Neural cell (in vitro differentiated cells): ENCODE measurements at regions not wholly inside any gene's neighbourhood (a gene's known extent, or its start where the extent isn't known, plus 50 kb on each side); places are given as distances from the start of the nearest gene placed in this dataset.

Source experiments
- H2AFZ ChIP-seq: fragments of 200-600, 300-800 bp; sonication (generic), shearing (Covaris generic); 2 replicates; pipeline ENCODE4 v1.6.0; 2014; ENCODE audit warnings: low read depth, mild to moderate bottlenecking, antibody characterized with exemption, low read length, moderate library complexity
- H3F3A ChIP-seq: fragments of 200-600 bp; shearing (Covaris generic); 2 replicates; pipeline ENCODE4 v1.6.1; 2016; ENCODE audit warnings: mild to moderate bottlenecking, moderate library complexity, mixed read lengths, antibody characterized with exemption, low read length; ENCODE audit not compliant: insufficient read depth, poor library complexity, severe bottlenecking
- H3K27ac ChIP-seq: fragments of 200-600, 300-800 bp; sonication (generic), shearing (Covaris generic); 2 replicates; pipeline ENCODE4 v1.5.1; 2014; ENCODE audit warnings: mild to moderate bottlenecking, low read length, moderate library complexity
- H3K27me3 ChIP-seq: fragments of 300-800, 200-600 bp; sonication (generic), shearing (Covaris generic); 2 replicates; pipeline ENCODE4 v1.6.0; 2014; ENCODE audit warnings: mild to moderate bottlenecking, low read depth, low read length, moderate library complexity; ENCODE audit not compliant: insufficient read depth
- H3K36me3 ChIP-seq: fragments of 300-800, 200-600 bp; sonication (generic), shearing (Covaris generic); 2 replicates; pipeline ENCODE4 v1.5.1; 2014; ENCODE audit warnings: mild to moderate bottlenecking, antibody characterized with exemption, low read length, moderate library complexity; ENCODE audit not compliant: insufficient read depth
- H3K4me2 ChIP-seq: fragments of 300-800, 200-600 bp; sonication (generic), shearing (Covaris generic); 2 replicates; pipeline ENCODE4 v1.6.0; 2014; ENCODE audit warnings: mild to moderate bottlenecking, low read length
- H3K4me3 ChIP-seq: fragments of 300-800, 200-600 bp; sonication (generic), shearing (Covaris generic); 2 replicates; pipeline ENCODE4 v1.5.1; 2014; ENCODE audit warnings: mild to moderate bottlenecking, low read length, moderate library complexity
- H3K79me2 ChIP-seq: fragments of 200-600 bp; shearing (Covaris generic); replicated peaks from 2 replicates; pipeline ENCODE4 v1.6.0; 2014; ENCODE audit warnings: mild to moderate bottlenecking, low read length, moderate library complexity; ENCODE audit not compliant: insufficient read depth
- H3K9ac ChIP-seq: fragments of 300-800, 200-600 bp; sonication (generic), shearing (Covaris generic); 2 replicates; pipeline ENCODE4 v1.6.1; 2016; ENCODE audit warnings: mild to moderate bottlenecking, low read length, mixed read lengths
- H3K9me2 ChIP-seq: fragments of 200-600 bp; shearing (Covaris generic); 2 replicates; pipeline ENCODE4 v1.6.1; 2016; ENCODE audit warnings: mild to moderate bottlenecking, low read length, mixed read lengths; ENCODE audit not compliant: insufficient read depth
- H3K9me3 ChIP-seq: fragments of 200-600, 300-800 bp; sonication (generic), shearing (Covaris generic); 2 replicates; pipeline ENCODE4 v1.6.1; 2016; ENCODE audit warnings: mild to moderate bottlenecking, mixed run types, low read length, moderate library complexity, mixed read lengths
- H4K20me1 ChIP-seq: fragments of 200-600 bp; shearing (Covaris generic); 2 replicates; pipeline ENCODE4 v1.6.1; 2016; ENCODE audit warnings: mild to moderate bottlenecking, mixed run types; ENCODE audit not compliant: insufficient read depth
- EP300 ChIP-seq: fragments of 450-650 bp; conservative IDR thresholded peaks from 2 replicates; pipeline ENCODE4 v1.6.1; 2014; ENCODE audit warnings: antibody characterized with exemption, mild to moderate bottlenecking, moderate library complexity; ENCODE audit not compliant: poor library complexity, severe bottlenecking
- EZH2 ChIP-seq: fragments of 200-600, 300-800 bp; shearing (Covaris generic), sonication (generic); IDR thresholded peaks from 2 replicates; pipeline ENCODE4 v1.6.1; 2014; ENCODE audit warnings: antibody characterized with exemption, low read length, borderline replicate concordance, mild to moderate bottlenecking; ENCODE audit not compliant: insufficient read depth, poor library complexity, severe bottlenecking
- MXI1 ChIP-seq: fragments of 450-650 bp; conservative IDR thresholded peaks from 2 replicates; pipeline ENCODE4 v1.6.1; 2014; ENCODE audit warnings: antibody characterized with exemption, mild to moderate bottlenecking; ENCODE audit not compliant: poor library complexity, severe bottlenecking
- POLR2AphosphoS5 ChIP-seq: IDR thresholded peaks from 2 replicates; pipeline ENCODE4 v1.6.1; 2012
- RAD21 ChIP-seq: fragments of 450-650 bp; conservative IDR thresholded peaks from 2 replicates; pipeline ENCODE4 v1.6.1; 2014; ENCODE audit warnings: antibody characterized with exemption, mild to moderate bottlenecking, moderate library complexity
- SMC3 ChIP-seq: fragments of 450-650 bp; conservative IDR thresholded peaks from 2 replicates; pipeline ENCODE4 v1.6.1; 2014; ENCODE audit warnings: antibody characterized with exemption, mild to moderate bottlenecking, moderate library complexity; ENCODE audit not compliant: poor library complexity
- TAF1 ChIP-seq: IDR thresholded peaks from 2 replicates; pipeline ENCODE4 v1.6.1; 2012; ENCODE audit warnings: low read depth
- TF ChIP-seq, protein P1 (sequence below): fragments of 450-650 bp; IDR thresholded peaks from 2 replicates; pipeline ENCODE4 v1.5.1; 2014; ENCODE audit warnings: antibody characterized with exemption, mild to moderate bottlenecking, moderate library complexity; ENCODE audit not compliant: poor library complexity, severe bottlenecking
- TF ChIP-seq, protein P2 (sequence below): IDR thresholded peaks from 2 replicates; pipeline ENCODE4 v1.6.1; 2012; ENCODE audit warnings: borderline replicate concordance

DNA sequence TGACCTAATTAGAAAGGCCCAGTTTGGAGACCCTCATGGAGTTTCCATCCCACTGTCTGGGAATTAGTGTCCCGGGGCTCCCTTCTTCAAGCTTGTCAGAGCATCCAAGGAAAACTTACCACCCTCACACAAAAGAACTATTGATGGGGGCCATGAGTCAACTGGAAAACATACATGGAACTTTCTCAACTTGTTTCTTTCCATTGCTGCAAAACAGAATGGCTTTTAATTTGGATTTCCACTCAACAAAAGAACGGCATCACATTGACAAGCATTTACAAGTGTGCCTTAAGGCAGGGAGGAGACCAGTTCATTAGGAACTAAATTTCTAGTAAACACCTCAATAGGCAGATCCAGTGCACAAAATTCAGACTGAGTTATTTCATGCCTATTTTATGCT is 289.1 kb upstream of the PREP start:
- Histone ChIP-seq H3K4me2 (peak overlapping the region; percentile 42), H2AFZ (no peak overlapping the region), H3K27ac (no peak overlapping the region), H3K9ac (no peak overlapping the region), H3K36me3 (no peaks in the 10 kb centered on the region), H3K9me2 (no peaks in the 10 kb centered on the region), H4K20me1 (no peaks in the 10 kb centered on the region), H3K27me3 (no peaks in the 10 kb centered on the region), H3K4me3 (peak overlapping the region; percentile 20), H3K79me2 (no peaks in the 10 kb centered on the region), H3F3A (peaks cover 8% of the 10 kb centered on the region), H3K9me3 (no peaks in the 10 kb centered on the region)
- TF ChIP-seq, protein P1, sequence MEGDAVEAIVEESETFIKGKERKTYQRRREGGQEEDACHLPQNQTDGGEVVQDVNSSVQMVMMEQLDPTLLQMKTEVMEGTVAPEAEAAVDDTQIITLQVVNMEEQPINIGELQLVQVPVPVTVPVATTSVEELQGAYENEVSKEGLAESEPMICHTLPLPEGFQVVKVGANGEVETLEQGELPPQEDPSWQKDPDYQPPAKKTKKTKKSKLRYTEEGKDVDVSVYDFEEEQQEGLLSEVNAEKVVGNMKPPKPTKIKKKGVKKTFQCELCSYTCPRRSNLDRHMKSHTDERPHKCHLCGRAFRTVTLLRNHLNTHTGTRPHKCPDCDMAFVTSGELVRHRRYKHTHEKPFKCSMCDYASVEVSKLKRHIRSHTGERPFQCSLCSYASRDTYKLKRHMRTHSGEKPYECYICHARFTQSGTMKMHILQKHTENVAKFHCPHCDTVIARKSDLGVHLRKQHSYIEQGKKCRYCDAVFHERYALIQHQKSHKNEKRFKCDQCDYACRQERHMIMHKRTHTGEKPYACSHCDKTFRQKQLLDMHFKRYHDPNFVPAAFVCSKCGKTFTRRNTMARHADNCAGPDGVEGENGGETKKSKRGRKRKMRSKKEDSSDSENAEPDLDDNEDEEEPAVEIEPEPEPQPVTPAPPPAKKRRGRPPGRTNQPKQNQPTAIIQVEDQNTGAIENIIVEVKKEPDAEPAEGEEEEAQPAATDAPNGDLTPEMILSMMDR = no peak
- TF ChIP-seq EZH2 (no peak), POLR2AphosphoS5 (no peak), MXI1 (no peak), EP300 (no peak), RAD21 (no peak), TAF1 (no peak), SMC3 (no peak)
- TF ChIP-seq, protein P2, sequence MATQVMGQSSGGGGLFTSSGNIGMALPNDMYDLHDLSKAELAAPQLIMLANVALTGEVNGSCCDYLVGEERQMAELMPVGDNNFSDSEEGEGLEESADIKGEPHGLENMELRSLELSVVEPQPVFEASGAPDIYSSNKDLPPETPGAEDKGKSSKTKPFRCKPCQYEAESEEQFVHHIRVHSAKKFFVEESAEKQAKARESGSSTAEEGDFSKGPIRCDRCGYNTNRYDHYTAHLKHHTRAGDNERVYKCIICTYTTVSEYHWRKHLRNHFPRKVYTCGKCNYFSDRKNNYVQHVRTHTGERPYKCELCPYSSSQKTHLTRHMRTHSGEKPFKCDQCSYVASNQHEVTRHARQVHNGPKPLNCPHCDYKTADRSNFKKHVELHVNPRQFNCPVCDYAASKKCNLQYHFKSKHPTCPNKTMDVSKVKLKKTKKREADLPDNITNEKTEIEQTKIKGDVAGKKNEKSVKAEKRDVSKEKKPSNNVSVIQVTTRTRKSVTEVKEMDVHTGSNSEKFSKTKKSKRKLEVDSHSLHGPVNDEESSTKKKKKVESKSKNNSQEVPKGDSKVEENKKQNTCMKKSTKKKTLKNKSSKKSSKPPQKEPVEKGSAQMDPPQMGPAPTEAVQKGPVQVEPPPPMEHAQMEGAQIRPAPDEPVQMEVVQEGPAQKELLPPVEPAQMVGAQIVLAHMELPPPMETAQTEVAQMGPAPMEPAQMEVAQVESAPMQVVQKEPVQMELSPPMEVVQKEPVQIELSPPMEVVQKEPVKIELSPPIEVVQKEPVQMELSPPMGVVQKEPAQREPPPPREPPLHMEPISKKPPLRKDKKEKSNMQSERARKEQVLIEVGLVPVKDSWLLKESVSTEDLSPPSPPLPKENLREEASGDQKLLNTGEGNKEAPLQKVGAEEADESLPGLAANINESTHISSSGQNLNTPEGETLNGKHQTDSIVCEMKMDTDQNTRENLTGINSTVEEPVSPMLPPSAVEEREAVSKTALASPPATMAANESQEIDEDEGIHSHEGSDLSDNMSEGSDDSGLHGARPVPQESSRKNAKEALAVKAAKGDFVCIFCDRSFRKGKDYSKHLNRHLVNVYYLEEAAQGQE = no peak

DNA sequence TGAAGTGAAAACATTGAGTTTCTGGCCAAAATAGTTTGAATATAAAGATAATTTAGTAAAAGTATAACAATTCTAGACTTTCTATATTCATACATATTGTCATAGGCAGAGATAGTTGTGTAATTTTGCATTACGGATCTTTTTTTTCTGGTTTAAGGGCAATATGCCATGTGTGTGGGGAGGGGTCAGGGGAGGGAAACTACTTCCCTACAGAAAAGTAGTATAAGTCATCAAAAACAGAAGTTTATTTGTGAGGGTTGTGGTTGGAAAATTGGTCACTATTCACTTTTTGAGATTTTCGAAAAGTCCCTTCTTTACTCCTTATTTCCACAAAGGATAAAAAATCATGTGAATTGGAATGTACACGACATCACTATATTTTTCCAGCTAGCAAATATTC is 288.2 kb upstream of the PREP start:
- Histone ChIP-seq H3K36me3 (no peaks in the 10 kb centered on the region), H3K27ac (no peak overlapping the region), H3K9ac (no peak overlapping the region)

More for the DNA sequence above, 288.2 kb upstream of the PREP start:
- peaks cover 8% of the 10 kb centered on the region for H3F3A ChIP-seq
- no peak overlapping the region for H3K4me3 ChIP-seq
- no peaks in the 10 kb centered on the region for H4K20me1 ChIP-seq
- H3K4me2 ChIP-seq = no peak overlapping the region
- TF ChIP-seq EP300 (no peak), MXI1 (no peak), SMC3 (no peak), TAF1 (no peak), EZH2 (no peak), POLR2AphosphoS5 (no peak), RAD21 (no peak)
- TF ChIP-seq, protein P2 = no peak
- TF ChIP-seq, protein P1 = no peak
- no peaks in the 10 kb centered on the region for H3K9me2 ChIP-seq
- no peaks in the 10 kb centered on the region for H3K9me3 ChIP-seq
- no peaks in the 10 kb centered on the region for H3K27me3 ChIP-seq
- no peak overlapping the region for H2AFZ ChIP-seq
- H3K79me2 ChIP-seq = no peaks in the 10 kb centered on the region
